HG02763 (cell line): ENCODE measurements at regions not wholly inside any gene's neighbourhood (a gene's known extent, or its start where the extent isn't known, plus 50 kb on each side); places are given as distances from the start of the nearest gene placed in this dataset.
A peak's percentile ranks its signal among the peaks of the same experiment; 100 is the strongest.

Experiments used
- ATAC-seq: cut with Tn5 transposase; IDR thresholded peaks from one replicate; pipeline ENCODE4 v1.9.1; 2021; ENCODE audit warnings: mild to moderate bottlenecking, moderate library complexity; ENCODE audit not compliant: unreplicated experiment

GRCh38 chr1:87853576-87854351, 525.1 kb downstream of the LMO4 start:
- ATAC-seq, result no peak

DNA sequence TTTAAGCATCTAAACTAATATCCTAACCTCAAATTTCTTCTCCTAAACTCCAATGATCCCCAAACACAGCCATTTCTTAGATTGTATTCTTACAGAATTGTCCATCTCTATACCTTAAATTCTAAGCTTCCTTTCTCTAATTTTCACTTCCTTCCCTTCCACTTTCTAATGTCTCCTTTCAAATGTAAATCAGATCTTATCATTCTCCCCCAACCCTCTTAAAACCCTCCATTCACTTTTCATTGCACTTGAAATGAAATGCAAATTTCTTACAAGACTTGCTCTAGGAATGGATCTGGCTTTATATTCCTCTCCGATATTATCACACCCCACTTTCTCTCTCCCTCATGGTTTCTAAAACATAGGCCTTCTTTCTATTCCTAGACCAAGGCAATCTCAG, 534.6 kb downstream of the LMO4 start:
- no peak for ATAC-seq

DNA sequence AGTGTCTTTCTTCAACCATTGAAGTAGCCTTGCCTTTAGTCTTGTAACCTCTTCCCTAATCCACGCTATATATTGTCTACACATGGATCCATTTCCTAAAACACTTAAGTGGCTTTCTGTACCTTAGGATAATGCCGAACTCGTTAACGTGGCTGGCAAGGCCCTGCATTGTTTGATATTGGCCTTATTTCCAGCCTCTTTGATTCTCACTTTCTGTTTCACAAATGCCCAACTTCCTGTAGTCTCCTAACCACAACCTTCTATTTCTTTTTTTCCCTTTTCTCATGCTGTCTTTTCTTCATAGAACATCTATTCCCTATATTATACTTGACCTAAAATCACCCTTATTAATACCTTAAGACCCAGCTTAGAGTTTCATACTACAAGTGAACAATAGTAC, 536.0 kb downstream of the LMO4 start:
- peak; percentile 73 for ATAC-seq

GRCh38 chr1:87866416-87866815, 537.7 kb downstream of the LMO4 start:
- ATAC-seq, result no peak

DNA sequence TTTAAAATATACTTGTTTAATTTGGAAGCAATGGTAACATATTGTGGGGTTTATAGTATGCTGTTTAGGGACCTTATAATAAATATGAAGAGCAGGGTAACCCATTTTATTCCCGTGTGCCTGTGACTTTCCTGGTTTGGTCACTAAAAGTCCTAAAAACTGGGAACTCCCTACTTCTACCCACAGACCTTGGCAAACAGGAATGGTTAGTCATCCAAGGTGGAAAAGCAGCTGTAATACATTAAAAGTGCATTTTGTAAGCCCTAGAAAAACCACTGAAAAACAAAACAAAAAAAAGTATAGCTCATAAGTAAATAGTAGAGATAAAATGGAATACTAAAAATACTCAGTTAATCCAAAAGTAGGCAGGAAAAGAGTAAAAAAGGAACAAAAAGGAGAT, 538.9 kb downstream of the LMO4 start:
- no peak for ATAC-seq

GRCh38 chr1:87869567-87869966, 540.9 kb downstream of the LMO4 start:
- no peak for ATAC-seq

DNA sequence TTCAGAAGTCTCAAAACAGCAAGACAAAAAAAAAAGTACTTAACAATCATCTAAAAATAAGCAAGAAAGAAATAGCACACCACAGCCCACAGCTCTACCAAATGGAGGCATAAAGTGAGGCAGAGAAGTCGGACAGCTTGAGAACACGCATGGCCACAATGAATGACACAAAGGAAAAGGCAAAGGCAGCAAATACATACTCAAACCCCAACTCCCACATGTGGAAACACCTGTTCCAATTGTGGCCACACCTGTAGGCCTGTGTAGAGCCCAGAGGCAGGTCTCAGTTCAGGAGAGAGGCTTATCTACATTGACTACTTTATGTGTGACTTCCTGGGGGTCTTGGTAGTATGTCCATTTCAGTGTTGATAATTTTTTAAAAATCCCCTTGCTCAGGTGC, 543.5 kb downstream of the LMO4 start:
- ATAC-seq, result peak; percentile 70

DNA sequence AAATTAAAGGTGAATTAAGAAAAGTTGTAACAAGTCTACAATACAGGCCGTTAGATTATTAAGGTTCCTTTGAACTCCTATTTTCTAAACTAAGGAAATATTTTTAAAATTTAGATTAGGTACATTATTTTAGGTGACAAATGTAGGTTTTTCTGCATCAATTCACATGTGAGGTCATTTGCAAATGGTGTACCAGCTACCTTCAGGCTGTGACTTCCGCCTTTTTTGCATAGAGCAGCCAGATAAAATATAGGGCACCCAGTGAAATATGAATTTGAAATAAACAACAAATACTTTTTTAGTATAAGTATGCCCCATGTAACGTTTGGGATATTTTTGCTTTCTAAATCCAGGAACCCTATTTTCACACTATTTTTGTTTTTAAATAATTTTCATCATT, 544.0 kb downstream of the LMO4 start:
- no peak for ATAC-seq

GRCh38 chr1:87878873-87879272, 550.2 kb downstream of the LMO4 start:
- no peak for ATAC-seq

DNA sequence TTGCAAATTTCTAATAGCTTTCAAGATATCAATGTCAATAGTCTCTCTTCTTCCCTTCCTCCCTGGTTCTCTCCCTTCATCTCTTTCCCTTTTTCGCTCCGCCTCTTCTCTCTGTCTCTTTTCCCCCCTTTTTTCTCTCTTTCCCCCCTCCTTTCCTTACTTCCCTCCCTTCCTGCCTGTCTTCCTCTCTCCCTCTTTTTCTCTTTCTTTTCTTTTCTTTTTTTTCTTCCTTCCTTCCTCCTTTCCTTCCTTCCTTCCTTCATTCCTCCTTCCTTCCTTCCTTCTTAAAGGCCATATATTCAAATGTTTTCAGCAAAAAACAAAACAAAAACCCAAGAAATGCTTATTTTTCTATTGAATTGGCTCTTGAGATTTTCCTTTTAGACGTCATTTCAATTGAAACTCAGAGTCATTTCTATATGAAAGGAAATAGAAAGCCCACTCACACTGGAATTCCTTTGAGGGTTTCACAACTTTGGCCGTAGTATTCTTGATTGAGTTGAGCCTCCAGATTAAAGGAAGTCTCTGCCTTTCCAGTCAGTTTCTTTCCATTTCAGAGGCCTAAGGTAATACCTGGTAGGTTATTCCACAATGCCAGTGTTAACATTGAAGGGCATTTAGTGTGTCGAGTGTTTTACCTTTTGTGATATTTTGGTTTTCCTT, 551.5 kb downstream of the LMO4 start:
- no peak for ATAC-seq

DNA sequence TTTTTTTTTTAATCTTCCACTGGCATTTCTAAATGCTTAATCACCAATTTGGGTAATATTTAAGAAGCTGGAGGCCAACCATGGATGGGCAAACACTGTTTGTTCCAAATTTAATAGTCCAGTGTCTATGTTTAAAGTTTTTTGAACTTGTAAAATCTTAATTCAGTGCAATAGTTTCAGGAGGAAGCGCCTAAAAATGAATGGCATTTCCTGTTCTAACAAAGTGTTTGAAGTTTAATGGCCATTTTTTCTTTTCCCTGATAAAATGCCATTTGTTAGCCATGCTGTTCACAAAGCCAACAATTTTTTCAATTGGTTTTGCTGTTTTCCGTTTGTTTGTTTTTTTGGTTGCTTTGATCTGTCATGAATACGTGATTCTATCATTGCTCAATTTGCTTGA, 552.1 kb downstream of the LMO4 start:
- ATAC-seq, result no peak

DNA sequence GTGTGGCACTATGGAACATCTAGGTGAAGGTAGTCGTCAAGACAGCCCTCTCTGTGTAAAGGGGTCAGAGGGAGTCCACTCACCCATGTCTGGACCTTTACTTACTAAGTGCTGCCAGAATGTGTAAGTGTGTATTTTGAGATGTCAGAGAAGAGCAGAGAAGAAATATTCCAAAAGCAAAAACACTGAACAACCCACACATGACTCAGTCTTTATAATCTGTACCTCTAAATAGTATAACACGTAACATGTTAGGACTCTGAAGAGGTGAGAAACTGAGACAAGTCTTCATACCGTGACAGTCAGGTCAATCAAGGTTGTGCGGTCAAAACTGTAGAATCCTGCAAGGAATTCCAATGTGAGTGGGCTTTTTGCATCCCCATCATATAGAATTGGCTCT, 555.2 kb downstream of the LMO4 start:
- ATAC-seq, result no peak

DNA sequence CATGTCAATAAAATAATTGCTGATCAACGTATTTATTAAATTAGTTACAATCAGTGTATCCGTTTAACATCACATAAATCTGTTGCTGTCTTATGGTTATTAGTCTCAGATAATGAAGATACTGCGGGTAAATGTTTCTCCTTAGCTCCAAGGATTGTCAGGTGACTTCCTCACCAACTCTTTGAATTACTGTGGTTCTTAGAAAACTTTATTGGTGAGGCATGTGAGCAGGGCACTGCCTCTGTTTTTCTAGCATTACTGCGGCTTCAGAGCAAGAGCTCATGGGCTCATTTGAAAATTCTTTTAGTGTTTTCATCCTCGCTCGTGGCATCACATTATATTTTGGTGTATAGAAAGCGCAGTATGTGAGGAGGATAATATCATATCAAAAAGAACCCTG, 555.9 kb downstream of the LMO4 start:
- no peak for ATAC-seq

GRCh38 chr1:87885278-87886025, 556.8 kb downstream of the LMO4 start:
- no peak for ATAC-seq

DNA sequence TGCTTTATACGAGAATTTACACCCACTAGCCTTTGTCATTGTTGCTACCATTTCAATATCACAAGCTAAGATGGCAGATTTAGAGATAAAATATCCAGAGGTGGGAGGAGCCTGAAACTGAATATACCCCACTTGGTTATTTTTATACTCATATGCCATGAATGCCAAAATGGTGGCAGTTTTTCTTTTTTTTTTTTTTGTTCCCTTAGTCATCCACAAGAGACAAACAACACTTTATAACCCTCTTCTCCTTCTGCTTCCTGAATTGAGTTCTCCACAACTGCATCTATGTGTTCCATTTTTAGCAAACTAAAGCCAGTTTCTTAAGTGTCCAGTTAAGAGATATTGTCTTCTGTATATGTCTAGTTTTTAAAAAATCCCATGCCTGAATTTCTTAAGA, 558.4 kb downstream of the LMO4 start:
- ATAC-seq, result no peak

DNA sequence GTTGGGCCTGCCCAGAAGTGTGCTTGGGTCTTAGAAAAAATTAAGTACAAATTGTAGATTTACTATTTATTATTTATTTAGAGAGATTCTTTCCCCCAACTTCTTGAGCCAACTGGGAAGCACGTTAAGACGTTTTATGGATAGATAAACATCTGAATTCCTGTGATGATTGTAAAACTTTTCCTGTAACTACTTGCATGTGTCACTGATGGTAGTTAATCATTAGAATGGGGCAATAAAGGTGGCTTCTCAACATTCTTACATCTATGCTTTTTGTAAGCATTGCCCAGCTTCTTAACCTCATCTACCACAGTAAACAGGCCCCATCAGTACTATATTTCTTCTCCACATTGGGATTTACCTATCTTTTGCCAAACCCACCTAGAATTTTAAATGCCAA, 559.8 kb downstream of the LMO4 start:
- ATAC-seq, result no peak

DNA sequence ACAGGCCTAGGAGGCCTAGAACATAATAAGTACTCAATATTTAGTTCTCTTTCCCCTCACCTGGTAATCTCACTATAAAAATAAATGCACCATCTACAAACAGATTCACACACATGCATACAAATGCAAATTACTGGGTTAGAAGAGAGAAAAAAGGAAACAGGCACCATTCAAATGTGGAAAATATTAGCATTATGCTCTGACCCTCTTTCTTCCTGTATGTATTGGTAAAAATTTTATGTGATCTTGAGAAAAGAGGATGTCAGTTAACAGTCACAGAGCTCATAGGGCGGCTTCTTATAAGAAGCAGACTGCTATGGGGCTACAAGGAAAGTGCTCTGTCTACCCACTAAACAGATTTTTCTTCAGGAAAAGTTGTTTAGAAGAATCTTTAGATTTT, 565.4 kb downstream of the LMO4 start:
- no peak for ATAC-seq

- ATAC-seq, result no peak
Observed at GRCh38 chr1:87897481-87897880, 568.8 kb downstream of the LMO4 start.

DNA sequence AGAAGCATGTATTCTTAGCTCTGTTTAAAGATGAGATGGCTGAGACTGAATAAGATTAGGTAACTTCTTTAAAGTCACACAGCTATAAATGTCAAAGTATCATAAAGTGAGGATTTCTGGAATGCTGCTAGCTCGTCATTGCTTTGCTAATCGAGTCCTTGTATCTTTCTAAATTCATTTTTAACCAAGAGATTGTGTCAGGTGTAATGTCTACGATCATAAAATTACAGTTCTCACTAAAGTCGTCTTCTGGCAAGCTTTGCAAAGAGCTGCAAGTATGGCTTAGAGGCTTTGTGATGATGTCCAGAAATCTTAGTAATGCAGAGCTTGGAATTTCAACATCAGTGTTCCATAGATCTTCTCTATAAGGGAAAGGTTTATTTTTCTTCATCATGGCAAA, 569.8 kb downstream of the LMO4 start:
- ATAC-seq, result no peak

GRCh38 chr1:87899017-87899416, 570.3 kb downstream of the LMO4 start:
- ATAC-seq, result no peak

DNA sequence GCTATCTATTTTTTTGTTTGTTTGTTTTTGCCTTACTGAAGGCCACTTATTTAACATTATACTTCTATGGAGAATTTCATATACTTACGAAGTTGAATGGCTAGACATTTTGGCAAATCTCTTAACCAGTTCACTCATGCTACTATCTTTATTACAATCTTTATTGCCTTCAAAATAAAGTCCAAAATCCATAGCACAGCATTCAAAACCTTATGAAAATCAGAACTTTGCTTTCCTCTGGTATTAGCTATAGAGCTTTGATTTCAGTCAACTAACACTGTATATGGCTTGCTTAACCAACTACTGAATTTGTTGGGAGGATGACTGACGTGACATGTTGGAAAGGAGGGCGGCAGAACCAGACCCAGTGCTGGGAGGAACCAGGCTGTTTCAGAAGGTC, 571.1 kb downstream of the LMO4 start:
- ATAC-seq, result no peak

DNA sequence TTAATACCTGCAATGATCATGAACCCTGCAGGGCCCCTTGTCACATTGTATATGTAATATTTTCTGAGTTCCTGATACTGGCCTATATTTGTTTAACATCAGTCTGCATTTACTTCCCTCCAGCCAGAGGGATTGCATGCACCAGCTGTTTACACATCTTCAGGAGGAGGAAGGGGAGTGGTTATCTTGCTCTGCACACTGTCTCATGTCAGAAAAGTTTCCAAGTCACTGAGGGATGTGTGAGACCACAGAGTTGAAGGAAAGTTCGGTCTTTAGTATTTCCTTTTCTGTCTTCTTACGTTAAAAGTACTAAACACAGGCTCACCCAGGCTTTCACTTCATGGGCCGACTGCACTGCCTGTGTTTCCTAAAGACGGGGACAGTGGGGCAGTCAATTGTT, 574.1 kb downstream of the LMO4 start:
- ATAC-seq, result peak; percentile 60
